Left ventricle myocardium inferior (tissue), 1 donor: ENCODE measurements at regions not wholly inside any gene's neighbourhood (a gene's known extent, or its start where the extent isn't known, plus 50 kb on each side); places are given as distances from the start of the nearest gene placed in this dataset.
A peak's percentile ranks its signal among the peaks of the same experiment; 100 is the strongest.

Experiments
- DNase-seq: peaks from one replicate; pipeline ENCODE4 v3.0.0-alpha.2; 2020
- H3K27ac ChIP-seq: fragments of 200-600 bp; replicated peaks from 2 replicates; pipeline ENCODE4 v1.8.0; 2021
- H3K27me3 ChIP-seq: fragments of 200-600 bp; 2 replicates; pipeline ENCODE4 v1.8.0; 2021; ENCODE audit warnings: low read depth
- H3K36me3 ChIP-seq: fragments of 200-600 bp; 2 replicates; pipeline ENCODE4 v1.8.0; 2021
- H3K4me1 ChIP-seq: fragments of 200-600 bp; 2 replicates; pipeline ENCODE4 v1.8.0; 2021
- H3K4me3 ChIP-seq: fragments of 200-600 bp; 2 replicates; pipeline ENCODE4 v1.8.0; 2021; ENCODE audit warnings: mild to moderate bottlenecking, moderate library complexity
- H3K9me3 ChIP-seq: fragments of 200-600 bp; replicated peaks from 2 replicates; pipeline ENCODE4 v1.8.0; 2021
- CTCF ChIP-seq: fragments of 200-600 bp; IDR thresholded peaks from 2 replicates; pipeline ENCODE4 v1.8.0; 2021; ENCODE audit warnings: antibody characterized with exemption, mild to moderate bottlenecking, borderline replicate concordance
- intact Hi-C: fragments of 100-400 bp; cut with micrococcal nuclease; formaldehyde crosslinking; loops from one replicate; pipeline ENCODE4 v1.11.0; 2022
- donor health status: DM: no; HTN: yes; CAD: no; lungs with severe emphysema.

- no peaks in the 10 kb centered on the region for H3K36me3 ChIP-seq
- peak; percentile 9 for DNase-seq
Observed at GRCh38 chr18:79606621-79607331, 72.8 kb upstream of the CTDP1 start.

DNA sequence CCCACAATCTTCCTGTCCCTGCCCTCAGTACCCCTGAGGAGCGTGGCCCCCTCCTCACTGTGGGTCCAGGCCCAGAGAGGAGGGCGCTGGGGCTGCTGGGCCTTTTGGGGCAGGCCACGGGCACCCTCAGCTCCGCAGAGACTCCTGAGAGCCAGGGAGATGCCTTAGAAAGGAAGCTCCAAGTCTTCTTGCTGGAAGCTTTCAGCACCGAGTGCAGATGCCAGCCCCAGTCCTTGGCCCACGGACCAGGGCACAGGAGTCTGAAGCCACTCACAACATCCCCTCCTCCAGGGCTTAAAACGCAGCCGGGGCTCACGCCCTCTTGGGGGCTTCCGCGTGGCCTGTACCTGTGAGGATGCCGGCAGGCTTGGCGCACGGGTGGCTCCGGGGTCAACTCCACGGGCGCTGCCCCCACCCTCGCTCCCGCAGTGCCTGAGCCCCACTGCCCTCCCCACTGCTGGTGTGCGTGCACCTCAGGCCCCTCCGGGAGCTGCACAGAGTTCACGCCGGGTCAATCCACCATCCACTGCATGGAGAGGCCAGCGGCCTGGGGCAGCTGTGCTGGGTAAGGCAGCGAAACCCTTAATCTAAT lies 72.1 kb upstream of the CTDP1 start:
- no peaks in the 10 kb centered on the region for H3K36me3 ChIP-seq
- H3K9me3 ChIP-seq, result no peaks in the 10 kb centered on the region
- H3K4me3 ChIP-seq, result no peak overlapping the region
- H3K27me3 ChIP-seq, result peaks cover 32% of the 10 kb centered on the region
- H3K27ac ChIP-seq, result no peak overlapping the region
- no peak for TF ChIP-seq CTCF
- DNase-seq, result peak; percentile 11
- H3K4me1 ChIP-seq, result peaks cover 27% of the 10 kb centered on the region
- intact Hi-C loops, result no loop called here

More at GRCh38 chr18:79606621-79607331, 72.8 kb upstream of the CTDP1 start:
- Histone ChIP-seq H3K27ac (no peak overlapping the region), H3K4me3 (no peak overlapping the region), H3K9me3 (no peaks in the 10 kb centered on the region), H3K27me3 (peaks cover 32% of the 10 kb centered on the region), H3K4me1 (peaks cover 26% of the 10 kb centered on the region)
- TF ChIP-seq CTCF, result no peak
- intact Hi-C loops, result no loop called here

GRCh38 chr18:79608069-79608468 lies 71.5 kb upstream of the CTDP1 start:
- no peaks in the 10 kb centered on the region for H3K9me3 ChIP-seq
- peaks cover 21% of the 10 kb centered on the region for H3K4me1 ChIP-seq
- H3K27ac ChIP-seq, result no peak overlapping the region
- no peak for TF ChIP-seq CTCF
- DNase-seq, result no peak
- H3K4me3 ChIP-seq, result no peak overlapping the region
- intact Hi-C loops, result no loop called here
- no peaks in the 10 kb centered on the region for H3K36me3 ChIP-seq
- H3K27me3 ChIP-seq, result peaks cover 34% of the 10 kb centered on the region

- H3K36me3 ChIP-seq, result no peaks in the 10 kb centered on the region
- no peak overlapping the region for H3K27ac ChIP-seq
- intact Hi-C loops, result no loop called here
- no peak for TF ChIP-seq CTCF
- H3K9me3 ChIP-seq, result no peaks in the 10 kb centered on the region
- peaks cover 38% of the 10 kb centered on the region for H3K27me3 ChIP-seq
- no peak overlapping the region for H3K4me3 ChIP-seq
- peaks cover 16% of the 10 kb centered on the region for H3K4me1 ChIP-seq
- peak; percentile 8 for DNase-seq
Observed at GRCh38 chr18:79608535-79608934, 71.1 kb upstream of the CTDP1 start.

GRCh38 chr18:79608999-79609461 lies 70.6 kb upstream of the CTDP1 start:
- no peak for TF ChIP-seq CTCF
- intact Hi-C loops, result no loop called here
- Histone ChIP-seq H3K9me3 (no peaks in the 10 kb centered on the region), H3K4me3 (no peak overlapping the region), H3K4me1 (peaks cover 16% of the 10 kb centered on the region), H3K27me3 (peaks cover 38% of the 10 kb centered on the region), H3K27ac (no peak overlapping the region), H3K36me3 (no peaks in the 10 kb centered on the region)
- no peak for DNase-seq
